Testis (tissue), 2 donors: ENCODE measurements at regions not wholly inside any gene's neighbourhood (a gene's known extent, or its start where the extent isn't known, plus 50 kb on each side); places are given as distances from the start of the nearest gene placed in this dataset.

Experiments
- DNase-seq: peaks from one replicate; pipeline ENCODE4 v3.0.0-alpha.2; 2019
- H3K27ac ChIP-seq, 2 donors: fragments of 200-600 bp; sonication (generic); one replicate each; pipeline ENCODE4 v1.5.1; 2019
- H3K27me3 ChIP-seq: fragments of 200-600 bp; sonication (generic); one replicate; pipeline ENCODE4 v1.5.1; 2019
- H3K36me3 ChIP-seq: fragments of 200-600 bp; sonication (generic); one replicate; pipeline ENCODE4 v1.5.1; 2017; ENCODE audit warnings: low read depth; ENCODE audit errors: missing control alignments
- H3K4me1 ChIP-seq: fragments of 200-600 bp; sonication (generic); one replicate; pipeline ENCODE4 v1.5.1; 2019
- H3K4me3 ChIP-seq, 2 donors: fragments of 200-600 bp; sonication (generic); one replicate each; pipeline ENCODE4 v1.5.1; 2017 to 2019
- H3K9me3 ChIP-seq: fragments of 200-600 bp; sonication (generic); one replicate; pipeline ENCODE4 v1.5.1; 2017
- CTCF ChIP-seq, 3 experiments: fragments of 450-650 bp in 2 of 3; fragments of 200-600 bp in 1 of 3; sonication (generic) in 1 of 3; IDR thresholded peaks; one replicate each; pipeline ENCODE4 v1.5.1; 2016 to 2019; ENCODE audit warnings: antibody characterized with exemption in 3 of 3, mild to moderate bottlenecking in 2 of 3, moderate library complexity in 1 of 3
- POLR2A ChIP-seq: fragments of 450-650 bp; IDR thresholded peaks from one replicate; pipeline ENCODE4 v1.6.1; 2017; ENCODE audit warnings: antibody characterized with exemption, mild to moderate bottlenecking, moderate library complexity
- WGBS, 2 donors: methylation state at CpG; one replicate each; pipeline ENCODE4 v1.1.5; 2018; 5-methylcytosine and 5-hydroxymethylcytosine counted together
- intact Hi-C: fragments of 100-400 bp; cut with DNase I; formaldehyde crosslinking; loops from one replicate; pipeline ENCODE4 v1.15.1; 2023; ENCODE audit warnings: low total_unique reads

- TF ChIP-seq POLR2A (no peak), CTCF (IDR thresholded peaks at IDR 0.05) (no peak)
- Histone ChIP-seq H3K27ac (no peak overlapping the region), H3K4me3 (no peak overlapping the region), H3K9me3 (no peaks in the 10 kb centered on the region), H3K27me3 (no peaks in the 10 kb centered on the region), H3K36me3 (no peaks in the 10 kb centered on the region), H3K4me1 (no peaks in the 10 kb centered on the region)
- WGBS, 2 donors: 90 to 92% methylated on average over 1 of the region's 1 CpG
- no peak for DNase-seq
- intact Hi-C loops: no loop called here
These were observed 52.5 kb upstream of the NEDD4L start for GRCh38 chr18:57991552-57991951.

DNA sequence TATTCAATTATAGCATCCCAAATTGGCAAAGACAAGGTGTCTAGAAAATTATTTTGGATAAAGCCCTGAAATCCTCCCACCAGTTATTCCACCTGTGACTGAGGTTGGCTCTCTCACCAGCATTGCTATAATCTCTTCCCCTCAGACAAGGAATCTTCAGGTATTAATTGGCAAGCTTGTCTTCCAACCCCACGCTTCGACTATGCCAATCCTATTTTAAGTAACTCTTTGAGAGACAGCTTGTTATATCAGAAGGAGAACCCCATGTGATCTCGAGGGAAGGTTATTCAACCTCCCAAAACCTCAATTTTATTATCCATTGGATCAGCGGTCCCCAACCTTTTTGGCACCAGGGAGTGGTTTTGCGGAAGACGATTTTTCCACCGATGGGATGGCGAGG is 54.5 kb upstream of the NEDD4L start:
- H3K9me3 ChIP-seq: no peaks in the 10 kb centered on the region
- no peaks in the 10 kb centered on the region for H3K27me3 ChIP-seq
- no peak overlapping the region for H3K27ac ChIP-seq
- TF ChIP-seq CTCF (IDR thresholded peaks at IDR 0.05): no peak
- TF ChIP-seq POLR2A: no peak
- 84 to 94% methylated on average over 8 of the region's 8 CpGs for WGBS, 2 donors
- H3K36me3 ChIP-seq: no peaks in the 10 kb centered on the region
- intact Hi-C loops: no loop called here
- DNase-seq: no peak
- no peaks in the 10 kb centered on the region for H3K4me1 ChIP-seq
- H3K4me3 ChIP-seq: no peak overlapping the region

DNA sequence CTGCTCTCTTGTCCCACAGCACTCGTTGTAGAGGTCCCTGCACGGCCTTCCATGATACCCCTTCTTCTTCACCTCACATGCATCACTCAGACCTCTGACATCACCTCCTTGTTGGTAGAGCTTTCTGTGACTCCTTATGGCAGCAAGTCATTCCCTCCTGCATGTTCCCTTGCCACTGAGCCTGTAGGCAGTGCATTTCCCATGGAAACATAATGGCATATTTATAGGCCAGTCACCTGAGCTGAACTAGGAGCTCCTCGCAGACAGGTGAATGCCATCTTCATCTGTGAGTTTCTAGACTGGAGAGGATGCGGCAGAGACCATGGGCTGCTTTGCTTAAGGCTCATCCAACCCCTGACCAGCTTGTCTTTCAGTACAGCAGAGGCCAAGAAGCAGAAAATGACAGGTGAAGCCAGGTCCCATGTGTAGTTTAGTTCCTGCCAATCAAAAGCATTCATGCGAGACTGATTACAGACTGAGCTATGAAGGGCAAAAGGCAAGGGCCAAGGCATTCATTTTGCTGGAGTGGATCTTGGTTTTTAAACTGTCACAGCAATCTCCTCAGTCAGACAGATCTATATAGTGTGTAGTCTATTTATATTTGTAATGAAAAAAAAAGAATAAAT is 59.4 kb upstream of the NEDD4L start:
- Histone ChIP-seq H3K4me1 (no peaks in the 10 kb centered on the region), H3K27me3 (no peaks in the 10 kb centered on the region), H3K4me3 (no peak overlapping the region), H3K27ac (no peak overlapping the region), H3K36me3 (no peaks in the 10 kb centered on the region), H3K9me3 (no peaks in the 10 kb centered on the region)
- intact Hi-C loops: no loop called here
- TF ChIP-seq CTCF (IDR thresholded peaks at IDR 0.05): no peak
- no peak for TF ChIP-seq POLR2A
- no peak for DNase-seq
- WGBS, 2 donors: 85 to 90% methylated on average over 5 of the region's 5 CpGs

DNA sequence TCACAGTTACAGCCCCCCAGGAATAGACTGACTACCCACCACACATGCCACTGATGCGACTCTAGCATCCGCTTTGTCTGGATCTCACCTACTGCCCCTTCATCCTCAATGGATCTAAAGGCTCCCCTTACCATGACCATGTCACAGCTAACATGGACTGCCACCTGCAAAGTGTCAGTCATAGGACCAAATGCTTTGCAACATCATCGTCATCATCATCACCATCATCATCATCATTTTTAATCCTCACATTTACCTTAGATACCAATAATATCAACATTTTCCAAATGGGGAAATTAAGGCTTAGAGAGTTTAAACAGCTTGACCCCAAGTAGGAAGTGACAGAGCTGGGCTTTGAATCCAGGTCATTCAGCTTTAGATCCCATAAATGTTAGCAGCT is 60.1 kb upstream of the NEDD4L start:
- Histone ChIP-seq H3K27ac (no peak overlapping the region), H3K9me3 (no peaks in the 10 kb centered on the region), H3K4me1 (no peaks in the 10 kb centered on the region), H3K36me3 (no peaks in the 10 kb centered on the region), H3K4me3 (no peak overlapping the region), H3K27me3 (no peaks in the 10 kb centered on the region)
- TF ChIP-seq POLR2A (no peak), CTCF (IDR thresholded peaks at IDR 0.05) (no peak)
- intact Hi-C loops: no loop called here
- DNase-seq: no peak
- 75 to 100% methylated on average over 3 of the region's 3 CpGs for WGBS, 2 donors

DNA sequence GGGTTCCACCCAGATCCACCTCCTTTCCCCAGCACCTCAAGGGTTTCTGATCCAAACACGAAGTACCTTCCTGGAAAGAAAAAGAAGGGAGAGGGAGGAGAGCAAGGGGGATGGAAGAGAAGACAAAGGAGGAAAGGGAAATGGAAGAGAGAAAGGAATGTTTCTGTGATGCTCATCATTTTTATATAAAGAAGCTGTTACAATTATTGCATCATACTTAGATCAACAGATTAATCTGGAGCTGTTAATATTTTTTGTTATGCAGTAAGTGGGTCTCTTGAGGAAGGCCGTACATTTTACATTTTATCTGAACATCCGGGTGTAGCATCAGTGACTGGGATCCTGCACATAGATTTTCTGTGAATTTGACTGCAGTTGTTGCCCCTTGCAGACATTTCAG is 60.6 kb upstream of the NEDD4L start:
- H3K36me3 ChIP-seq: no peaks in the 10 kb centered on the region
- H3K27me3 ChIP-seq: no peaks in the 10 kb centered on the region
- WGBS, 2 donors: 86 to 88% methylated on average over 3 of the region's 3 CpGs
- H3K4me1 ChIP-seq: no peaks in the 10 kb centered on the region
- H3K27ac ChIP-seq: no peak overlapping the region
- no peak overlapping the region for H3K4me3 ChIP-seq
- DNase-seq: no peak
- no peaks in the 10 kb centered on the region for H3K9me3 ChIP-seq
- TF ChIP-seq POLR2A (no peak), CTCF (IDR thresholded peaks at IDR 0.05) (no peak)
- intact Hi-C loops: no loop called here
